IPS-NIHi7 (cell line): ENCODE measurements at regions not wholly inside any gene's neighbourhood (a gene's known extent, or its start where the extent isn't known, plus 50 kb on each side); places are given as distances from the start of the nearest gene placed in this dataset.
"Not testable (repeated sequence)": the region's sequence is repeated elsewhere in the genome, so short reads cannot be mapped to it uniquely, and the experiment has no call there.

ENCODE experiments used
- DNase-seq: peaks from one replicate; pipeline ENCODE4 v3.0.0; 2012; ENCODE audit warnings: mixed read lengths; ENCODE audit errors: extremely low spot score

GRCh38 chr7:131648491-131648890, 92.1 kb upstream of the PODXL start:
- no peak for DNase-seq

- no peak for DNase-seq
Observed at GRCh38 chr7:131646203-131646602, 89.8 kb upstream of the PODXL start.

- no peak for DNase-seq
Observed at GRCh38 chr7:131642429-131642828, 86.0 kb upstream of the PODXL start.

GRCh38 chr7:131640686-131641085, 84.3 kb upstream of the PODXL start:
- no peak for DNase-seq

- DNase-seq, result no peak
Observed at GRCh38 chr7:131638641-131639430, 82.4 kb upstream of the PODXL start.

GRCh38 chr7:131637859-131638258, 81.4 kb upstream of the PODXL start:
- peak; percentile 67 for DNase-seq

GRCh38 chr7:131636092-131636491, 79.7 kb upstream of the PODXL start:
- DNase-seq, result no peak

- not testable (repeated sequence) for DNase-seq
Observed at GRCh38 chr7:131634197-131634596, 77.8 kb upstream of the PODXL start.

- no peak for DNase-seq
Observed at GRCh38 chr7:131633342-131633843, 77.0 kb upstream of the PODXL start.

- DNase-seq, result no peak
Observed at GRCh38 chr7:131630427-131630826, 74.0 kb upstream of the PODXL start.

- no peak for DNase-seq
Observed at GRCh38 chr7:131629217-131629882, 72.9 kb upstream of the PODXL start.

- no peak for DNase-seq
Observed at GRCh38 chr7:131628634-131629033, 72.2 kb upstream of the PODXL start.

GRCh38 chr7:131627735-131628190, 71.3 kb upstream of the PODXL start:
- DNase-seq, result no peak

- no peak for DNase-seq
Observed at GRCh38 chr7:131626643-131627042, 70.2 kb upstream of the PODXL start.

GRCh38 chr7:131625817-131626372, 69.5 kb upstream of the PODXL start:
- peak; percentile 79 for DNase-seq

GRCh38 chr7:131625345-131625744, 68.9 kb upstream of the PODXL start:
- DNase-seq, result not testable (repeated sequence)

GRCh38 chr7:131624536-131624935, 68.1 kb upstream of the PODXL start:
- DNase-seq, result no peak

GRCh38 chr7:131623154-131623553, 66.7 kb upstream of the PODXL start:
- peak; percentile 29 for DNase-seq

GRCh38 chr7:131621652-131622051, 65.2 kb upstream of the PODXL start:
- DNase-seq, result peak; percentile 12

- peak; percentile 26 for DNase-seq
Observed at GRCh38 chr7:131620673-131621609, 64.5 kb upstream of the PODXL start.
